Keratinocyte (primary cell): ENCODE measurements at regions not wholly inside any gene's neighbourhood (a gene's known extent, or its start where the extent isn't known, plus 50 kb on each side); places are given as distances from the start of the nearest gene placed in this dataset.

Experiments used
- DNase-seq: peaks from one replicate; pipeline ENCODE4 v3.0.0-alpha.2; 2011; ENCODE audit warnings: low read depth, missing footprints, low spot score
- FAIRE-seq: peaks from 2 replicates; lab custom pipeline; 2011; peaks lifted over from hg19 to GRCh38; lab: Jason Lieb, UNC
- H2AFZ ChIP-seq: 2 replicates; pipeline ENCODE4 v1.6.0; 2012; ENCODE audit warnings: low read length, control low read depth, inconsistent platforms; ENCODE audit not compliant: control insufficient read depth
- H3K27ac ChIP-seq: 2 replicates; pipeline ENCODE4 v1.5.1; 2011; ENCODE audit warnings: low read length; ENCODE audit not compliant: control insufficient read depth, insufficient read depth
- H3K27me3 ChIP-seq: 3 replicates; pipeline ENCODE4 v1.6.0; 2011; ENCODE audit warnings: low read length; ENCODE audit not compliant: control insufficient read depth, insufficient read depth; ENCODE audit errors: extremely low read depth
- H3K36me3 ChIP-seq, 2 experiments: 2 replicates in 1 of 2; 3 replicates in 1 of 2; pipeline ENCODE4 v1.5.1; 2011; ENCODE audit warnings: low read length in 2 of 2, mild to moderate bottlenecking in 1 of 2; ENCODE audit not compliant: control insufficient read depth in 2 of 2, insufficient read depth in 2 of 2; ENCODE audit errors: extremely low read depth in 1 of 2
- H3K4me1 ChIP-seq: 3 replicates; pipeline ENCODE4 v1.5.1; 2011; ENCODE audit warnings: low read length; ENCODE audit not compliant: control insufficient read depth, insufficient read depth; ENCODE audit errors: extremely low read depth
- H3K4me2 ChIP-seq: 3 replicates; pipeline ENCODE4 v1.6.0; 2011; ENCODE audit warnings: low read depth, low read length; ENCODE audit not compliant: control insufficient read depth, insufficient read depth; ENCODE audit errors: extremely low read depth
- H3K4me3 ChIP-seq, 3 experiments: fragments of 200-600 bp in 1 of 3; sonication (generic) in 1 of 3; 2 replicates in 2 of 3; 3 replicates in 1 of 3; pipeline ENCODE4 v1.5.1; 2011 to 2016; ENCODE audit warnings: low read length in 3 of 3, mild to moderate bottlenecking in 3 of 3, control low read depth in 2 of 3, inconsistent platforms in 1 of 3, low read depth in 1 of 3, mixed read lengths in 1 of 3, mixed run types in 1 of 3, moderate library complexity in 1 of 3; ENCODE audit not compliant: control insufficient read depth in 2 of 3, insufficient read depth in 2 of 3; ENCODE audit errors: extremely low read depth in 1 of 3
- H3K79me2 ChIP-seq: 2 replicates; pipeline ENCODE4 v1.6.0; 2012; ENCODE audit warnings: low read length; ENCODE audit not compliant: control insufficient read depth, insufficient read depth
- H3K9ac ChIP-seq: 3 replicates; pipeline ENCODE4 v1.6.0; 2011; ENCODE audit warnings: low read length; ENCODE audit not compliant: control insufficient read depth, insufficient read depth; ENCODE audit errors: extremely low read depth
- H3K9me1 ChIP-seq: 3 replicates; pipeline ENCODE4 v1.6.0; 2011; ENCODE audit warnings: low read length; ENCODE audit not compliant: control insufficient read depth, insufficient read depth; ENCODE audit errors: extremely low read depth
- H3K9me3 ChIP-seq: 2 replicates; pipeline ENCODE4 v1.5.1; 2012; ENCODE audit warnings: low read depth, low read length; ENCODE audit not compliant: control insufficient read depth
- H4K20me1 ChIP-seq: 3 replicates; pipeline ENCODE4 v1.6.0; 2011; ENCODE audit warnings: low read length; ENCODE audit not compliant: control insufficient read depth, insufficient read depth; ENCODE audit errors: extremely low read depth
- CTCF ChIP-seq, 3 experiments: IDR thresholded peaks in 1 of 3; conservative IDR thresholded peaks in 1 of 3; optimal IDR thresholded peaks in 1 of 3; 2 replicates in 2 of 3; 3 replicates in 1 of 3; pipeline versions ENCODE3 to v1.5.1; 2011; ENCODE audit warnings: low read length in 3 of 3, mild to moderate bottlenecking in 3 of 3, moderate library complexity in 2 of 3, control low read depth in 1 of 3, inconsistent platforms in 1 of 3; ENCODE audit not compliant: insufficient read depth in 2 of 3; ENCODE audit errors: extremely low read depth in 1 of 3
- EZH2 ChIP-seq: IDR thresholded peaks from one replicate; pipeline ENCODE4 v1.6.1; 2012; ENCODE audit warnings: inconsistent platforms, mild to moderate bottlenecking, low read length, moderate library complexity
- dilution Hi-C: fragments of 300-500 bp; cut with MboI; formaldehyde crosslinking; loops from one replicate; pipeline ENCODE4 v1.7.0; 2020; ENCODE audit warnings: low sequenced_read_pairs; ENCODE audit not compliant: extremely low pct_ligation_motif_present

DNA sequence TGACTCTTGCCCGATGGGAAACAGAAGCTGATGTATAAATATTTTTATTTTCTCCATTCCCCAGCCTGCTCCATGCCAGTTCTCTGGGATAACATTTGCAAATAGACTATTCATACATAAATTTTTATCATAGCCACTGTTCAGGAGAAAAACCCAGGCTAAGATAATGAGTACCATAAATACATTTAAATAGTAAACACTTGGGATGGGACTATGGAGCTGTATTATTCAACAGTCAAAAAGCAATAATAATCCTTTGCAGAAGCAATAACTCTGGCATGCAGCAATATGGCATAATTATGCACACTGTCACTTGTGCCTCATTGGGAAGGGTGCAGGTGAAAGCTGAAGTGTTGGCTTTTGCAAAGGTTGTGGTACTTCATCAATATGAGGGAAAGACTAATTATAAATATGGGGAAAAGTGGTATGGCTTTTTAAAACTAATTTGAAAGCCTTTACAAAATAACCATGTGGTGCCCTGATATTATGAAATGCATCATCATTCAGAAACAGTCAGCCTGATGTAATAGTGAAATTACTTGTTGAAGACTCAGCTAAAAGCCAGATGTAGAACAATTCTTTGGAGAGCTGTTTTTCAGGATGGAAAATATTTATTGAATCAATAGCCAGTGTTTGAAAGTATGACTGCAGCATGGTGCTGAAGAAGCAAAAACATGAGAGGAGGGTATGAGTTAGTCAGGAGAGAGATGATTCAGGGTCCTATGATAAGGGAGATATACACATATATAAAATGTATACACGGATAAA is 2476.7 kb downstream of the PCDH9 start:
- Histone ChIP-seq H3K4me1 (no peaks in the 10 kb centered on the region), H3K4me3 (no peak overlapping the region), H3K27me3 (no peaks in the 10 kb centered on the region), H3K9ac (no peak overlapping the region), H3K9me3 (no peaks in the 10 kb centered on the region), H3K9me1 (no peaks in the 10 kb centered on the region), H3K36me3 (no peaks in the 10 kb centered on the region), H3K79me2 (no peaks in the 10 kb centered on the region), H2AFZ (no peak overlapping the region), H3K27ac (no peak overlapping the region), H3K4me2 (no peak overlapping the region), H4K20me1 (no peaks in the 10 kb centered on the region)
- dilution Hi-C loops = no loop called here
- FAIRE-seq (no peak), DNase-seq (no peak)
- TF ChIP-seq CTCF (optimal IDR thresholded peaks at IDR 0.05 in 1 of 3, IDR thresholded peaks at IDR 0.05 in 1 of 3, conservative IDR thresholded peaks at IDR 0.05 in 1 of 3; ENCODE audit: extremely low read depth in 1 of 3, insufficient read depth in 2 of 3, low read length in 3 of 3) (no peak), EZH2 (no peak)

- Histone ChIP-seq H3K27me3 (no peaks in the 10 kb centered on the region), H2AFZ (no peak overlapping the region), H3K9me3 (no peaks in the 10 kb centered on the region), H3K36me3 (no peaks in the 10 kb centered on the region), H3K4me2 (no peak overlapping the region), H3K4me3 (no peak overlapping the region), H3K9me1 (no peaks in the 10 kb centered on the region), H3K79me2 (no peaks in the 10 kb centered on the region), H3K27ac (no peak overlapping the region), H4K20me1 (no peaks in the 10 kb centered on the region), H3K4me1 (no peaks in the 10 kb centered on the region), H3K9ac (no peak overlapping the region)
- FAIRE-seq (no peak), DNase-seq (no peak)
- TF ChIP-seq CTCF (optimal IDR thresholded peaks at IDR 0.05 in 1 of 3, IDR thresholded peaks at IDR 0.05 in 1 of 3, conservative IDR thresholded peaks at IDR 0.05 in 1 of 3; ENCODE audit: extremely low read depth in 1 of 3, insufficient read depth in 2 of 3, low read length in 3 of 3) (no peak), EZH2 (no peak)
- dilution Hi-C loops = no loop called here
These were observed 2480.8 kb downstream of the PCDH9 start for GRCh38 chr13:64749301-64749700.
